Epithelial cell of esophagus (primary cell): ENCODE measurements at regions not wholly inside any gene's neighbourhood (a gene's known extent, or its start where the extent isn't known, plus 50 kb on each side); places are given as distances from the start of the nearest gene placed in this dataset.

ENCODE experiments used
- DNase-seq: peaks from one replicate; pipeline ENCODE4 v3.0.0; 2010; ENCODE audit warnings: low read depth
- H3K4me3 ChIP-seq: 2 replicates; pipeline ENCODE4 v1.5.1; 2011; ENCODE audit warnings: mild to moderate bottlenecking, low read length, control low read depth
- TF ChIP-seq, protein P1 (sequence below): IDR thresholded peaks from 2 replicates; pipeline ENCODE4 v1.5.1; 2011; ENCODE audit warnings: low read depth, mild to moderate bottlenecking, low read length, control low read depth, inconsistent platforms; ENCODE audit not compliant: insufficient read depth; ENCODE audit errors: missing control alignments

DNA sequence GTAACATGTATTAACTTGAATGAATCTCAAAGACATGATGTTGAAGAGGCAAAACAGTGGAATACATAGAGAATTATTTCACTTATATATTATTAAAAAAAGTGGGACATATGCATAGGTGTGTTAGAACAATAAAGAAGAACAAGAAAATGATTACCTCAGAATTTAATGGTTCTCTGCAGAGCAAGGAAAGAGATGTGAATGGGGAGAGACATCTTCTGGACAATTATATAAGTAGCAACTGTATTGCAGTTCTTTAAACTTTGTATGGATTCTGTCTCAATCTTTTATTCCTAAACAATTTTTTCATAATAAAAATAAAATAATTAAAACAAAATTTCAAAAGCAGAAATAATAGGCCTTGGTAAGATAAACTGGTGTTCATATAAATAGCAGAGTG lies 674.9 kb upstream of the ADGRL4 start:
- no peak for DNase-seq
- TF ChIP-seq, protein P1, sequence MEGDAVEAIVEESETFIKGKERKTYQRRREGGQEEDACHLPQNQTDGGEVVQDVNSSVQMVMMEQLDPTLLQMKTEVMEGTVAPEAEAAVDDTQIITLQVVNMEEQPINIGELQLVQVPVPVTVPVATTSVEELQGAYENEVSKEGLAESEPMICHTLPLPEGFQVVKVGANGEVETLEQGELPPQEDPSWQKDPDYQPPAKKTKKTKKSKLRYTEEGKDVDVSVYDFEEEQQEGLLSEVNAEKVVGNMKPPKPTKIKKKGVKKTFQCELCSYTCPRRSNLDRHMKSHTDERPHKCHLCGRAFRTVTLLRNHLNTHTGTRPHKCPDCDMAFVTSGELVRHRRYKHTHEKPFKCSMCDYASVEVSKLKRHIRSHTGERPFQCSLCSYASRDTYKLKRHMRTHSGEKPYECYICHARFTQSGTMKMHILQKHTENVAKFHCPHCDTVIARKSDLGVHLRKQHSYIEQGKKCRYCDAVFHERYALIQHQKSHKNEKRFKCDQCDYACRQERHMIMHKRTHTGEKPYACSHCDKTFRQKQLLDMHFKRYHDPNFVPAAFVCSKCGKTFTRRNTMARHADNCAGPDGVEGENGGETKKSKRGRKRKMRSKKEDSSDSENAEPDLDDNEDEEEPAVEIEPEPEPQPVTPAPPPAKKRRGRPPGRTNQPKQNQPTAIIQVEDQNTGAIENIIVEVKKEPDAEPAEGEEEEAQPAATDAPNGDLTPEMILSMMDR: no peak

DNA sequence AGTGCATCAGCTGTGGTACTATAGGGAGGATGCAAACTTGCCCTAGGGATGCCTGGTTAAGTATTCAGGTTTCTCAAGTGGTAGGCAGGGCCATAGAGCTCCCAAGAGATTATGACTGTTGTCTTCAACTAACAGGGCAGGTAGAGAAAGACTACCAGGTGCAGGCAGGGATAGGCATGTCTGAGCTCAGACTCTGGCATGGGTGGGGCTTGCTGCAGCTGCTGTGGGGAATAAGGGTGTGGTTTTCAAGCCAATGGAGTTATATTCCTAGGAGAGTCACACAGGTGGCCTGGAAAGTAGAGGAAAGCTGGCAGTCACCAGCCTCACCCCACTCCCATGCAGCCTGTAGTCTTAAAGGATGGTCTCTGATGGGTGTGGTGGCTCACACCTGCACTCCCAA lies 673.4 kb upstream of the ADGRL4 start:
- no peak overlapping the region for H3K4me3 ChIP-seq
- TF ChIP-seq, protein P1: no peak
- peak; percentile 75 for DNase-seq

More for the DNA sequence above, 674.9 kb upstream of the ADGRL4 start:
- no peak overlapping the region for H3K4me3 ChIP-seq

DNA sequence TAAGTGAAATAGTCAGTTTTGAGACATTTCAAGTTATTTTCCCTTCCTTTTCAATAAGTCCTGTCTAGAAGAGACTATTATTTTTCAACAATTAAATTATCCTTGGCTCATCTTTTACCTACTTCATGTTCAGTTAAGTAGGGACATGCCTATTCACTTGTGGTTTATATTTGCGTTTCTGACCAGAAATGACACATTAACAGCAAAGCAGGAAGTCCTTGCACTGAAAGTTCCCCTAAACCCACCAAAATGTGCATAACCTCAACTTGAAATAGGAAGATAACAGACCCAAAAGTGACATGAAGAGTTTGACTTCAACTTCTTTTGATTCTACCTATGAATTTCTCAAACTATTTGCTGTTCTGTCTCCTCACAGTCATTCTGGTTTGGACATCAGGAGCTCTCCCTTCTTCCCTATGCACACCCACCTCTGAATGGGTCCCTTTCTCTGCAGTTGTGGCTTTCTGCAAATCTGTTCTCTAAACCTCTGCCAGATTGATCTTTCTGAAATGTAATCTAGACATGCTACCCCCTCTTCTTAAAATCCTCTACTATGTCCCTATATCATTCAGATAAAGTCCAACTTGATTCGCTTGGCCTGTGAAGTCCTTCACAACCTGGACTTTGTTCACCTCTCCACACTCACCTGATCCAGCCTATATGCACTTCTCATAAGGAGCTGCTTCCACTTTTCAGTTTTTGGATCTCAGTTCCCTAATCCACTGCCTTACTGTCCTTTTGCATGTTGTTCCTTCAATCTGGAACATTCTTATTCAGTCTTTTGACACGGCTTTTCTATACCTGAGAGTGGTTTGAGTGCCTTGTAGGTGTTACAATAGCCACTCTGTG lies 661.5 kb upstream of the ADGRL4 start:
- DNase-seq: peak; percentile 13
- H3K4me3 ChIP-seq: no peak overlapping the region
- TF ChIP-seq, protein P1: no peak

DNA sequence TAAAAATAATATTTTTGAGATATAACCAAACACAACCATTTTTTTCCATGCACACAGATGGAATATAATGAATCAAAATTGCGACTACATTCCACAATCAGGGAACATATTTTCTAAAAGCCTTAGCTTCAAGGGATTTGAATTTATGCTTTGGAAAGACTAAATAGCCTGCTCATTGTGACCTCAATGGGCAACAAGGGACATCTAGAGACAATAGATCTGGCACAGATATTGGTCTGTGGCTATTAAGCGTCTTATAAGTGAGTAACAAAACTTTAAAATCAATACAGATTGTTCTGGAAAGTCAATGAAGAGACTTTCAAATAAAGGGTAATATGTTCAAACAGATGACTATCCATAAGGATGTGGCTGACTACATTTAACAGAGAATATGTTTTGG lies 660.6 kb upstream of the ADGRL4 start:
- no peak for DNase-seq
- no peak overlapping the region for H3K4me3 ChIP-seq
- TF ChIP-seq, protein P1: no peak

DNA sequence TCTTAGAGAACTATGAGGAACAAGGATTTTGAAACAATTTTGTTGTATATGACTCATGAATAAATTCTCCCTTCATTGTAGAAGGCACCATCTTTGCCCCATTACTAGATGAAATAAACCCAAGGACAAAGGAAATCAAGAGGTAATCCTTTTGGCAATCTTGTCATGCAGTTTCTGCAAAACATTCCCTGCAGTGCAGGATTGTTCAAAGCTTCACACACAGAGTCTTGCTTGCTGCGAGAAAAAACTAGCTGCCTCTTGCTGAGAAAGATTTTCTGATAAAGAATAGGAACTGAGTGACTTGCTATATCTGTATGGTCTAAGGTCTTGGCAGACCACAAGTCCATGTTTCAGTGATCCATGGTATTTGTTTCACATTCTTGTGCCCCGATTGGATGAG lies 657.4 kb upstream of the ADGRL4 start:
- DNase-seq: no peak
- TF ChIP-seq, protein P1: no peak
- no peak overlapping the region for H3K4me3 ChIP-seq

DNA sequence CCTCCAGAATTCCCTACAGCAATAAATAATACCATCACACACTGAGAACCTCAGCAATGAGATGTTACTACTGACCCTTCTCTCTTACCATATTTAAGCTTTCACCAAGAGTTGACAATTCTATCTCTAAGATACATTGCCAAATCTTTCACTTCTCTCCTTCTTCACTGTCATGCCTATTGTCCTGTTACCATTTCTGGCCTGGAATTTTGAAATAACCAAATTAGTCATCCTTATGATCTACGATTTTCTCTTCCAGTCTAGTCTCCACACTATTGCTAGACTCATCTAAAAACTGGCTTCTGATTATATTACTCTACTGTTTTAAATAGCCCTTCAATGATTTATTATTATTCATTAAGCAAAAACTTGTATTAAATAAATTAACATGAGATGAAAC lies 656.1 kb upstream of the ADGRL4 start:
- TF ChIP-seq, protein P1: no peak
- H3K4me3 ChIP-seq: no peak overlapping the region
- peak; percentile 31 for DNase-seq

DNA sequence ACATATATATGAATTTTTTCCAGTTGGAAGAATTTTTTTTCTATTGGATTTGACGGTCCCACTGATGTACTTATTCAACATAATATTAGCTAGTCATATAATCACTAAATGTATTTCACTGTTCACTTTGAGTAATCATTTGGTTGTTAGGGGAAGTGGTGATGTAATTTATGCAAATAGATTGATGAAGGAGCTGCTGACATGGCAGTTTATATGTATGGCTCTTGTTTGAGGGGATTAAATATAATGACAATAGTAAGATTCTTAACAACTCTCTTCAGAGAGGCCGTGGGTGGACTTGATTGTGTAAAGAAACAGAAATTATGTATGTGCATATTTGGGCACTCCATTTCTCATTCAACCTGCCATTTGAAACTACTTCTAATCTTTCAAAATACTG lies 653.6 kb upstream of the ADGRL4 start:
- no peak for DNase-seq
- H3K4me3 ChIP-seq: no peak overlapping the region
- TF ChIP-seq, protein P1: no peak
